Neural progenitor cell (in vitro differentiated cells): ENCODE measurements at regions not wholly inside any gene's neighbourhood (a gene's known extent, or its start where the extent isn't known, plus 50 kb on each side); places are given as distances from the start of the nearest gene placed in this dataset.

Experiments used
- EZH2 ChIP-seq: fragments of 200-600 bp; sonication (generic); IDR thresholded peaks from 2 replicates; pipeline ENCODE4 v1.6.1; 2017; ENCODE audit warnings: antibody characterized with exemption, mild to moderate bottlenecking, moderate library complexity
- TF ChIP-seq, protein P1 (sequence below): fragments of 200-600 bp; sonication (generic); IDR thresholded peaks from 2 replicates; pipeline ENCODE4 v1.5.1; 2017; ENCODE audit warnings: antibody characterized with exemption, mild to moderate bottlenecking

DNA sequence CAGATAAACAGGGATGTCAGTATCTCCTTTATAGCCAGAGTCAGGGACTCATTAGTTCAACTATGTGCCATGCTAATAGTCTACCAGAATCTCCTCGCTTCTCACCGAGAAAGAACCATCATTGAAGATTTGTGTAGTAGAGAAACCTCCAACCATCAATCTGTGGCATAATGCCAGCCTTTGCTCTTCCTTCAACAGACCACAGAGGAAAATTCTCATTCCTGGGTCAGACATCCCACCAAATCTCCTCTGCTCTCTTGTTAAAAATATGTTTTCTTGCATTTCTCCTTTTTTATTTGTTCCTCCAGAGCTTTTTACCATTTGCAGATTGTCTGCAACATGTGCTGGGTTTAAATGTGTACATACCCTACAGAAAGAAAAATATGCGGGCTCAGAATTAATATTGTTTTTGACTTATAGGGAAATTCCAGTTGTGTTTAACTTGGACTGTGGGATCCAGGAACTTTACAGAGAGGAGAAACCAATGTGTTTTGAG is 64.9 kb downstream of the LLPH start:
- TF ChIP-seq, protein P1, sequence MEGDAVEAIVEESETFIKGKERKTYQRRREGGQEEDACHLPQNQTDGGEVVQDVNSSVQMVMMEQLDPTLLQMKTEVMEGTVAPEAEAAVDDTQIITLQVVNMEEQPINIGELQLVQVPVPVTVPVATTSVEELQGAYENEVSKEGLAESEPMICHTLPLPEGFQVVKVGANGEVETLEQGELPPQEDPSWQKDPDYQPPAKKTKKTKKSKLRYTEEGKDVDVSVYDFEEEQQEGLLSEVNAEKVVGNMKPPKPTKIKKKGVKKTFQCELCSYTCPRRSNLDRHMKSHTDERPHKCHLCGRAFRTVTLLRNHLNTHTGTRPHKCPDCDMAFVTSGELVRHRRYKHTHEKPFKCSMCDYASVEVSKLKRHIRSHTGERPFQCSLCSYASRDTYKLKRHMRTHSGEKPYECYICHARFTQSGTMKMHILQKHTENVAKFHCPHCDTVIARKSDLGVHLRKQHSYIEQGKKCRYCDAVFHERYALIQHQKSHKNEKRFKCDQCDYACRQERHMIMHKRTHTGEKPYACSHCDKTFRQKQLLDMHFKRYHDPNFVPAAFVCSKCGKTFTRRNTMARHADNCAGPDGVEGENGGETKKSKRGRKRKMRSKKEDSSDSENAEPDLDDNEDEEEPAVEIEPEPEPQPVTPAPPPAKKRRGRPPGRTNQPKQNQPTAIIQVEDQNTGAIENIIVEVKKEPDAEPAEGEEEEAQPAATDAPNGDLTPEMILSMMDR: no peak
- TF ChIP-seq EZH2: no peak
